Keratinocyte (primary cell): ENCODE measurements at regions not wholly inside any gene's neighbourhood (a gene's known extent, or its start where the extent isn't known, plus 50 kb on each side); places are given as distances from the start of the nearest gene placed in this dataset.

ENCODE experiments used
- CTCF ChIP-seq, 3 experiments: IDR thresholded peaks in 1 of 3; conservative IDR thresholded peaks in 1 of 3; optimal IDR thresholded peaks in 1 of 3; 2 replicates in 2 of 3; 3 replicates in 1 of 3; pipeline versions ENCODE3 to v1.5.1; 2011; ENCODE audit warnings: low read length in 3 of 3, mild to moderate bottlenecking in 3 of 3, moderate library complexity in 2 of 3, control low read depth in 1 of 3, inconsistent platforms in 1 of 3; ENCODE audit not compliant: insufficient read depth in 2 of 3; ENCODE audit errors: extremely low read depth in 1 of 3
- EZH2 ChIP-seq: IDR thresholded peaks from one replicate; pipeline ENCODE4 v1.6.1; 2012; ENCODE audit warnings: inconsistent platforms, mild to moderate bottlenecking, low read length, moderate library complexity

- TF ChIP-seq CTCF (optimal IDR thresholded peaks at IDR 0.05 in 1 of 3, IDR thresholded peaks at IDR 0.05 in 1 of 3, conservative IDR thresholded peaks at IDR 0.05 in 1 of 3; ENCODE audit: extremely low read depth in 1 of 3, insufficient read depth in 2 of 3, low read length in 3 of 3) (no peak), EZH2 (no peak)
These were observed 170.2 kb upstream of the NREP start for GRCh38 chr5:111927191-111927590.
